B cell (primary cell): ENCODE measurements at regions not wholly inside any gene's neighbourhood (a gene's known extent, or its start where the extent isn't known, plus 50 kb on each side); places are given as distances from the start of the nearest gene placed in this dataset.

Experiments
- ATAC-seq: fragments of 200-7000 bp; cut with Tn5 transposase; one replicate; pipeline ENCODE4 v1.10.0; 2021; ENCODE audit warnings: low read depth, mild to moderate bottlenecking, moderate number of reproducible peaks, moderate library complexity
- CTCF ChIA-PET: fragments of 350-600 bp; sonication (Branson Sonifier 250); formaldehyde crosslinking; loops from one replicate; lab custom pipeline; 2021; ENCODE audit warnings: antibody characterized with exemption, inconsistent platforms; lab: Charles Lee
- POLR2A ChIA-PET: fragments of 350-600 bp; sonication (Branson Sonifier 250); formaldehyde crosslinking; loops from one replicate; lab custom pipeline; 2021; ENCODE audit warnings: antibody characterized with exemption; lab: Charles Lee
- DNase-seq: peaks from one replicate; pipeline ENCODE4 v3.0.0; 2013
- H2AFZ ChIP-seq: 2 replicates; pipeline ENCODE4 v1.6.1; 2012; ENCODE audit warnings: mild to moderate bottlenecking, low read depth, low read length; ENCODE audit not compliant: insufficient read depth, poor library complexity, severe bottlenecking
- H3K27ac ChIP-seq, 2 donors: 1 replicate in 1 of 2; 2 replicates in 1 of 2; pipeline ENCODE4 v1.5.1; 2012 to 2013; ENCODE audit warnings: low read length in 2 of 2, mild to moderate bottlenecking in 2 of 2, moderate library complexity in 1 of 2
- H3K27me3 ChIP-seq, 4 experiments: fragments of 200-600 bp in 1 of 4; sonication (generic) in 1 of 4; replicated peaks in 1 of 4; 1 replicate in 2 of 4; 2 replicates in 2 of 4; pipeline versions ENCODE4 v1.6.1 to v1.7.0; 2013 to 2016; ENCODE audit warnings: low read length in 3 of 4, mild to moderate bottlenecking in 2 of 4, mixed read lengths in 1 of 4, moderate library complexity in 1 of 4; ENCODE audit not compliant: insufficient read depth in 4 of 4, control insufficient read depth in 3 of 4; ENCODE audit errors: control extremely low read depth in 1 of 4
- H3K36me3 ChIP-seq, 2 experiments: replicated peaks in 1 of 2; 1 replicate in 1 of 2; 2 replicates in 1 of 2; pipeline versions ENCODE4 v1.6.1 to v1.7.1; 2013; ENCODE audit warnings: low read length in 1 of 2; ENCODE audit not compliant: insufficient read depth in 2 of 2, control insufficient read depth in 1 of 2; ENCODE audit errors: control extremely low read depth in 1 of 2, extremely low read depth in 1 of 2
- H3K4me1 ChIP-seq, 2 donors: fragments of 200-600 bp in 1 of 2; sonication (generic) in 1 of 2; 1 replicate in 1 of 2; 2 replicates in 1 of 2; pipeline versions ENCODE4 v1.5.1 to v1.6.1; 2013 to 2017; ENCODE audit warnings: low read length in 2 of 2; ENCODE audit not compliant: control insufficient read depth in 2 of 2, insufficient read depth in 2 of 2
- H3K4me2 ChIP-seq: replicated peaks from 2 replicates; pipeline ENCODE3; 2012; ENCODE audit warnings: mild to moderate bottlenecking, low read depth, low read length; ENCODE audit not compliant: poor library complexity, severe bottlenecking
- H3K4me3 ChIP-seq, 5 experiments: fragments of 200-600 bp in 1 of 5; sonication (generic) in 1 of 5; 1 replicate in 3 of 5; 2 replicates in 2 of 5; pipeline versions ENCODE4 v1.5.1 to v1.7.0; 2011 to 2016; ENCODE audit warnings: low read length in 4 of 5, mild to moderate bottlenecking in 4 of 5, low read depth in 2 of 5, control low read depth in 1 of 5, moderate library complexity in 1 of 5; ENCODE audit not compliant: insufficient read depth in 1 of 5; ENCODE audit errors: control extremely low read depth in 1 of 5, extremely low read depth in 1 of 5
- H3K79me2 ChIP-seq: fragments of 200-600 bp; sonication (generic); one replicate; pipeline ENCODE4 v1.6.0; 2016; ENCODE audit warnings: low read length; ENCODE audit not compliant: control insufficient read depth, insufficient read depth
- H3K9ac ChIP-seq: fragments of 200-600 bp; sonication (generic); 2 replicates; pipeline ENCODE4 v1.6.1; 2017; ENCODE audit warnings: mild to moderate bottlenecking, low read length, moderate library complexity
- H3K9me3 ChIP-seq, 3 donors: one replicate each; pipeline versions ENCODE4 v1.6.1 to v1.7.1; 2013; ENCODE audit warnings: low read length in 2 of 3; ENCODE audit not compliant: control insufficient read depth in 2 of 3, insufficient read depth in 1 of 3; ENCODE audit errors: control extremely low read depth in 1 of 3
- H4K20me1 ChIP-seq: 2 replicates; pipeline ENCODE4 v1.6.0; 2012; ENCODE audit warnings: mild to moderate bottlenecking, low read length; ENCODE audit not compliant: insufficient read depth, control insufficient read depth, poor library complexity, severe bottlenecking
- H3K27ac Mint-ChIP-seq: one replicate; pipeline ENCODE4 v1.8.0; 2021; ENCODE audit warnings: mixed read lengths
- H3K27me3 Mint-ChIP-seq: one replicate; pipeline ENCODE4 v1.8.0; 2021; ENCODE audit warnings: mixed read lengths
- H3K4me1 Mint-ChIP-seq: one replicate; pipeline ENCODE4 v1.8.0; 2021; ENCODE audit warnings: mixed read lengths
- H3K4me3 Mint-ChIP-seq: one replicate; pipeline ENCODE4 v1.8.0; 2021; ENCODE audit warnings: mixed read lengths
- H3K9me3 Mint-ChIP-seq: one replicate; pipeline ENCODE4 v1.8.0; 2022; ENCODE audit warnings: mixed read lengths; ENCODE audit not compliant: insufficient read depth
- EZH2 ChIP-seq: IDR thresholded peaks from 2 replicates; pipeline ENCODE4 v1.6.1; 2012; ENCODE audit warnings: borderline replicate concordance, low read depth, mild to moderate bottlenecking, moderate library complexity, low read length; ENCODE audit not compliant: insufficient read depth, poor library complexity, severe bottlenecking
- WGBS: methylation state at CpG from one replicate; pipeline ENCODE4 v1.1.5; 2013; ENCODE audit warnings: missing lambda C conversion rate; ENCODE audit not compliant: insufficient coverage; 5-methylcytosine and 5-hydroxymethylcytosine counted together
- intact Hi-C: fragments of 100-400 bp; cut with micrococcal nuclease; formaldehyde crosslinking; loops from one replicate; pipeline ENCODE4 v1.10.0; 2022
- TF ChIP-seq, protein P1 (sequence below): fragments of 200-600 bp; IDR thresholded peaks from one replicate; pipeline ENCODE4 v1.8.0; 2022; ENCODE audit warnings: antibody characterized with exemption, mild to moderate bottlenecking

GRCh38 chr18:22043837-22044236 is 125.6 kb upstream of the GATA6 start:
- DNase-seq (no peak), ATAC-seq (no peak)
- ChIA-PET POLR2A (no interaction called here), CTCF (no interaction called here)
- Mint-ChIP-seq H3K27ac (no peak overlapping the region), H3K4me1 (no peaks in the 10 kb centered on the region), H3K9me3 (no peaks in the 10 kb centered on the region), H3K4me3 (no peak overlapping the region), H3K27me3 (peaks cover 8% of the 10 kb centered on the region)
- WGBS: 51% methylated on average over 4 of the region's 4 CpGs
- H3K4me3 ChIP-seq: no peak overlapping the region
- peaks cover 0 to 2% (median 0%) of the 10 kb centered on the region in 4 experiments for H3K27me3 ChIP-seq
- intact Hi-C loops: no loop called here
- TF ChIP-seq, protein P1, sequence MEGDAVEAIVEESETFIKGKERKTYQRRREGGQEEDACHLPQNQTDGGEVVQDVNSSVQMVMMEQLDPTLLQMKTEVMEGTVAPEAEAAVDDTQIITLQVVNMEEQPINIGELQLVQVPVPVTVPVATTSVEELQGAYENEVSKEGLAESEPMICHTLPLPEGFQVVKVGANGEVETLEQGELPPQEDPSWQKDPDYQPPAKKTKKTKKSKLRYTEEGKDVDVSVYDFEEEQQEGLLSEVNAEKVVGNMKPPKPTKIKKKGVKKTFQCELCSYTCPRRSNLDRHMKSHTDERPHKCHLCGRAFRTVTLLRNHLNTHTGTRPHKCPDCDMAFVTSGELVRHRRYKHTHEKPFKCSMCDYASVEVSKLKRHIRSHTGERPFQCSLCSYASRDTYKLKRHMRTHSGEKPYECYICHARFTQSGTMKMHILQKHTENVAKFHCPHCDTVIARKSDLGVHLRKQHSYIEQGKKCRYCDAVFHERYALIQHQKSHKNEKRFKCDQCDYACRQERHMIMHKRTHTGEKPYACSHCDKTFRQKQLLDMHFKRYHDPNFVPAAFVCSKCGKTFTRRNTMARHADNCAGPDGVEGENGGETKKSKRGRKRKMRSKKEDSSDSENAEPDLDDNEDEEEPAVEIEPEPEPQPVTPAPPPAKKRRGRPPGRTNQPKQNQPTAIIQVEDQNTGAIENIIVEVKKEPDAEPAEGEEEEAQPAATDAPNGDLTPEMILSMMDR: no peak
- no peak for TF ChIP-seq EZH2
- no peak overlapping the region for H2AFZ ChIP-seq
- H3K4me2 ChIP-seq: no peak overlapping the region
- no peaks in the 10 kb centered on the region for H4K20me1 ChIP-seq
- no peaks in the 10 kb centered on the region for H3K4me1 ChIP-seq
- no peaks in the 10 kb centered on the region for H3K9me3 ChIP-seq
- no peaks in the 10 kb centered on the region for H3K79me2 ChIP-seq
- H3K9ac ChIP-seq: no peak overlapping the region
- no peaks in the 10 kb centered on the region for H3K36me3 ChIP-seq
- H3K27ac ChIP-seq: no peak overlapping the region

GRCh38 chr18:22044474-22045220 is 124.7 kb upstream of the GATA6 start:
- Mint-ChIP-seq H3K4me1 (no peaks in the 10 kb centered on the region), H3K27ac (no peak overlapping the region), H3K4me3 (no peak overlapping the region), H3K27me3 (peaks cover 8% of the 10 kb centered on the region), H3K9me3 (no peaks in the 10 kb centered on the region)
- TF ChIP-seq EZH2: no peak
- TF ChIP-seq, protein P1: no peak
- no peaks in the 10 kb centered on the region for H4K20me1 ChIP-seq
- 73% methylated on average over 4 of the region's 5 CpGs for WGBS
- H3K4me1 ChIP-seq: no peaks in the 10 kb centered on the region
- CTCF ChIA-PET: no interaction called here
- no peak for DNase-seq
- no peak overlapping the region for H3K27ac ChIP-seq
- no peak overlapping the region for H3K4me3 ChIP-seq
- no peaks in the 10 kb centered on the region for H3K79me2 ChIP-seq
- intact Hi-C loops: no loop called here
- H3K4me2 ChIP-seq: no peak overlapping the region
- H3K9ac ChIP-seq: no peak overlapping the region
- H2AFZ ChIP-seq: no peak overlapping the region
- peaks cover 0 to 2% (median 0%) of the 10 kb centered on the region in 4 experiments for H3K27me3 ChIP-seq
- no peak for ATAC-seq
- POLR2A ChIA-PET: no interaction called here
- H3K9me3 ChIP-seq: no peaks in the 10 kb centered on the region
- no peaks in the 10 kb centered on the region for H3K36me3 ChIP-seq
